ENCODE measurements at regions not wholly inside any gene's neighbourhood (a gene's known extent, or its start where the extent isn't known, plus 50 kb on each side); places are given as distances from the start of the nearest gene placed in this dataset.

DNA sequence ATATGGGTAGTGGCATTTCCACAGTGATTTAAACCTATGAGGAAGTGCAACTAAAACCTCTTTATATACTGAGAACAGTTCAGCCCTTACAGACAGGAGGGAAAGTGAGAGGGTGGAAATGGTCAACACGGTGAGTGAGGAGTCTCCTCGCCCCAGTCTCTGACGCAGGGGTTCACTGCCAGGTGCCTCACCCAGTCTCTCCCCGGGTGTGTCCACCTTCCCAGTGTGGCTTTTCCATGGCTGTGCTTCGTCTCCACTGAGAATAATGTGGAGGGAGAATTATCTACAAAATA, 116.6 kb upstream of the TOP3B start:
- TF ChIP-seq SIN3A (IDR thresholded peaks at IDR 0.05; ENCODE audit: low read depth) (no peak), SRF (IDR thresholded peaks at IDR 0.05; ENCODE audit: low read depth) (no peak), EZH2phosphoT487 (IDR thresholded peaks at IDR 0.05; ENCODE audit: borderline replicate concordance) (no peak), SP1 (IDR thresholded peaks at IDR 0.05; ENCODE audit: low read depth) (no peak), POLR2A (IDR thresholded peaks at IDR 0.05; ENCODE audit: borderline replicate concordance, extremely low read depth, insufficient read depth, insufficient read length) (no peak), POLR2AphosphoS5 (IDR thresholded peaks at IDR 0.05; ENCODE audit: low read depth, low read length) (no peak)
- TF ChIP-seq, protein P1, sequence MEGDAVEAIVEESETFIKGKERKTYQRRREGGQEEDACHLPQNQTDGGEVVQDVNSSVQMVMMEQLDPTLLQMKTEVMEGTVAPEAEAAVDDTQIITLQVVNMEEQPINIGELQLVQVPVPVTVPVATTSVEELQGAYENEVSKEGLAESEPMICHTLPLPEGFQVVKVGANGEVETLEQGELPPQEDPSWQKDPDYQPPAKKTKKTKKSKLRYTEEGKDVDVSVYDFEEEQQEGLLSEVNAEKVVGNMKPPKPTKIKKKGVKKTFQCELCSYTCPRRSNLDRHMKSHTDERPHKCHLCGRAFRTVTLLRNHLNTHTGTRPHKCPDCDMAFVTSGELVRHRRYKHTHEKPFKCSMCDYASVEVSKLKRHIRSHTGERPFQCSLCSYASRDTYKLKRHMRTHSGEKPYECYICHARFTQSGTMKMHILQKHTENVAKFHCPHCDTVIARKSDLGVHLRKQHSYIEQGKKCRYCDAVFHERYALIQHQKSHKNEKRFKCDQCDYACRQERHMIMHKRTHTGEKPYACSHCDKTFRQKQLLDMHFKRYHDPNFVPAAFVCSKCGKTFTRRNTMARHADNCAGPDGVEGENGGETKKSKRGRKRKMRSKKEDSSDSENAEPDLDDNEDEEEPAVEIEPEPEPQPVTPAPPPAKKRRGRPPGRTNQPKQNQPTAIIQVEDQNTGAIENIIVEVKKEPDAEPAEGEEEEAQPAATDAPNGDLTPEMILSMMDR (IDR thresholded peaks at IDR 0.05 in 2 of 3, conservative IDR thresholded peaks at IDR 0.05 in 1 of 3; ENCODE audit: borderline replicate concordance in 1 of 3, insufficient read depth in 1 of 3, low read depth in 2 of 3, low read length in 2 of 3), result no peak
